ENCODE measurements at regions not wholly inside any gene's neighbourhood (a gene's known extent, or its start where the extent isn't known, plus 50 kb on each side); places are given as distances from the start of the nearest gene placed in this dataset.
A peak's percentile ranks its signal among the peaks of the same experiment; 100 is the strongest.

DNA sequence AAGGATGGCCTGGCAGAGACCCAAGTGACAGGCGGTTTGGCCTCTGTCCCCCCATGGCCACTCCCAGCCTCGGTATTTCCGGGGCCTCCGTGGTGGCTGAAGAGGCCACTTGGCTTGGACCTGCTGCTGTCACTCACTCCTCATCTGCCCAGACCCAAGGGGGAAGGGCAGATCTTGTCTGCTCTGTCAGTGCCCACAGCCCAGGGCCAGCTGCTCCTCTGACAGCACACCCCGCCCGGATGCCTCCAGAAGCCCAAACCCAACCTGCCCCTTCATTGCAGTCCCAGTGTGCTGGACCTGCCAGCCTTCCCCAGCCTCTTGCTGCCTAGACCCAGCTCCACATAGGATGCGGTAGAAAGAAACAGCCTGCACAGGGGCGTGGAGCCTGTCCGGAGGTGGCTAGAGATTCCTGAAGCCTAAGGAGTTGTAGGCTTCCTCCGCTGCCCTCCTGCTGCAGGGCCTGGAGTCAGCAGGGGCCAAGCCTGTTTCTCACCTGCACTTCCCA lies 52.0 kb downstream of the MAGEF1 start:
- DNase-seq (ENCODE audit: low spot score), result no peak

DNA sequence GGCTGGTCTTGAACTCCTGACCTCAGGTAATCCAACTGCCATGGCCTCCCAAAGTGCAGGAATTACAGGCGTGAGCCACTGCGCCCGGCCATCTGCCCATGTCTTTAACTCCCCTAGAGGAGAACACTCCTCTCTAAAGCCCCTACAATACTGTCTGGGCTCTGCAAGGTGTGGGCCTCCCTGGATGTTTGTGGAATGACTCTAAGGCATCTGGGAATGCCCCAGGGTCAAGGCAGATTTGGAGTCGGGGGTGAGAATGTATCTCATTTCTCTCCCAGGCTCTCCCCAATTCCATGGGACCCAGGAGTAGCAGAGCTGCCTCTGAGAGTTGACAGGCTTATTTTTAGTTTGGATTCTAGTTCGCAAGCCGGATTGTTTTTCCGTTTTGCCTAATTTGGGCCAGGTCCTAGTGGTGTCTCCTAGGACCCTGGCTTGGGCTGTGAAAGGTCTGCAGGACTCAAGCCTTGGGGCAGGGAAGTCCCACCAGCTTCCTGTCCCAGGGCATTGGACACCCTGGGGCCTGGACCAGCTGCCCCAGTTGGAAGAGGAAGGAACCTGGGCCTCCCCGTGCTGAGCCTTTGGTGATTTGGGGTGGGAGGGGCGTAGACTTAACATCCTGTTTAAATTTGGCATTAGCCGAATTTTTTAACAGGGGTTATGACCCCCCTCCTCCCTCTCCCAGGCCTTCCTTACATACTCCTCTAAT lies 53.5 kb downstream of the MAGEF1 start:
- DNase-seq (ENCODE audit: low spot score), result no peak

DNA sequence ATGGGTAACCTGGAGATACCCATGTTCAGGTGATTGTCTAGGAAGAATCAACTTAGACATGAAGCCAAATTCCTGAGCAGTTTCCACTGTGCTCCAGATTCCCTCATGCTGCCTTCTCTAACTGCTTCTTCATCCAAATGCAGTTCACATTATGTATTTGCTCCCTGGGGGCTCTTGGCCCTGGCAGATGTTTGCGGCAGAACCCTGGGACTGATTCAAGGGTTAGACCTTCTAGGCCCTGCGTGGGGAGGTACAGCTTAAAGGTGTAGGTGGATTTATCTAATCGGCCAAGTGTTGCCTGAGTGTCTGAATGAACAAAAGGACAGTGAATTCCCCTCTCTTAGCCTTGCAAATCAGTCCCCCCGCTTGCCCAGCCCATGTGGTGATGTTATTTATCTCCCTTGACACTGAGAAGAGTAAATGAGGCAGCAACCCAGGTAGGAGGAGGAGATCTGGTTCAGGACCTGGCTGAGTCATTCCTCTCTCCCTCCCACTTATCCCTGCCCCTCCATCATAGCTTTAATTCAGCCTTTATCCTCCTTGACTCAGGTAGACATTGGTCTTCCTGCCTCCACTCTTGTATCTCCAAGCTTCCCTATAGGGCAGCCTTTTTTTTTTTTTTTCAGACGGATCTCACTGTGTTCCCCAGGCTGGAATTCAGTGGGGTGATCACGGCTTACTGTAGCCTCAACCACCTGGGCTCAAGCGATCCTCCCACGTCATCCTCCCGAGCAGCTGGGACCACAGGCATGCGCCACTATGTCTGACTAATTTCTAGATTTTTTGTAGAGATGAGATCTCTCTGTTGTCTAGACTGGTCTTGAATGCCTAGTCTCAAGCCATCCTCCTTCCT lies 54.8 kb downstream of the MAGEF1 start:
- no peak for DNase-seq (ENCODE audit: low spot score)

DNA sequence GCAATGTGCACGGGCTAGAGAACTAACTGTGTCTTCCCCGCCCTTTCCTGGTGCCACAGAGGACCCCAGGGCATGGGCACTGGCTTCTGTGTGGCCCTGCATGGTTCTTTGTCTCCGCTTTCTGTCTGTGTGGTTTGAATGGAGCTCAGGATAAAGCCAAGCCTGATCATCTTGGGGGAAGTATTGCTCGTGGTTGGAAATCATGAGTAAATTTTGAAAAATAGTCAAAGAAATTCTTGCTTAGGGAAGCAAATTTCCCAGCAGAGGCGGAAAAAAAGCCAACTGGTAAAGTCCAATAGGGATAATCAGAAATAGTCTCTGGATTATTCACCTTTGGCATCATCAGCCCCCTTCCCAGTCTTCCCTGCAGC lies 55.4 kb downstream of the MAGEF1 start:
- DNase-seq (ENCODE audit: low spot score), result peak; percentile 59

DNA sequence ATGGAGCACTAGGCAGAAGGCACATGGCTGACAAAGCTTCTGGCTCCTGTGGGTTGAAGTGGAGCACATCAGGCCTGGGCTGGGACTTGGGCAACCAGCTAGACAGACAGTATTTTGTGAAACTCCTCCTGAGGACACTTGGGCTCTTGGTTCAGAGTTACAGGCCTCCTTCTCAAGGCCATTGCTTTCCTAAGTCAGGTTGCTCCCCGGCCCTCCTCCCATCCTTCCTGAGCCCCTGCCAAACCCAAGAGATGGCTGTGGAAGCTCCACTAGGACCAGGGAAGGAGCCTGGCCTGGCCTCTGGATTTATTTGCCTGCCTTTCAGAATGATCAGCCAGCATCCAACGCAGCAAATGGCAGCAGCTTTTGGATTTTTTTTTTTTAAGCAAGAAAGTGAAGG lies 56.3 kb downstream of the MAGEF1 start:
- DNase-seq (ENCODE audit: low spot score), result no peak

DNA sequence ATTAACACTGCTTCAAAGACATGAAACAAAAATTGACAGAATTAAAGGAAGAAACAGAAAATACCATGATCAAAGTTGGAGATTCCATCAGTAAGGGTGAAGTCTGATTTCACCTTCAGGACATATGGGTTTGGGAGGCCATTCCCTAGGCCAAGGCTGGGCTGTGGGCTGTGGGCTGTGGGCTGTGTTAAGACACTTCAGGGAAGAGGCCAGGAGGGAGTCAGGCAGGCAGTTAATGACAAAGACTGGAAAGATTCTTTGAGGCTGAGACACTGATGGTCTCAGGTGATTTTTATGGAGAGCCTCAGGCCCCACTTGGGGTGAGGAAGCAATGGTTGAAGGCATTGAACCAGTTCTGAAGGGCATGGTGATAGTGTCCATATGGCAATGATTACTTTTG lies 57.5 kb downstream of the MAGEF1 start:
- DNase-seq (ENCODE audit: low spot score), result no peak

DNA sequence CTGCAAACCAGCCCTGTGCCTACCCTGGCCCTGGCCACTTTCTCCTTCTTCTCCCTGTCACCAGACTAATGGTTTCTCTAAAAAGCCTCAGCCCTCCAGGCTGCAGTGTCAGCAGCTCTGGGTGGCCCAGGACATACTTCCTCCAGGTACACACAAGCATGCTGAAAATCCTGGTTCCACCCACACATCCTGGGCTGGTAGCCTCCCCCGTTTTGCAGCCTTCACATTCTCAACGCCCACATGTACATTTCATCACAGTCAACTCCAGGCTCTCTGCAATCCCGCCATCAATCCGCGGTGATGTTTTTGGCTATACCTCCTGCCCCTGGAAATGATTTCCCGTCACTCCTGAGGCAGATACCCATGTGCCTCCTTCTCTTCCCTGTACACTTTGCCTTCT lies 59.4 kb downstream of the MAGEF1 start:
- no peak for DNase-seq (ENCODE audit: low spot score)

DNA sequence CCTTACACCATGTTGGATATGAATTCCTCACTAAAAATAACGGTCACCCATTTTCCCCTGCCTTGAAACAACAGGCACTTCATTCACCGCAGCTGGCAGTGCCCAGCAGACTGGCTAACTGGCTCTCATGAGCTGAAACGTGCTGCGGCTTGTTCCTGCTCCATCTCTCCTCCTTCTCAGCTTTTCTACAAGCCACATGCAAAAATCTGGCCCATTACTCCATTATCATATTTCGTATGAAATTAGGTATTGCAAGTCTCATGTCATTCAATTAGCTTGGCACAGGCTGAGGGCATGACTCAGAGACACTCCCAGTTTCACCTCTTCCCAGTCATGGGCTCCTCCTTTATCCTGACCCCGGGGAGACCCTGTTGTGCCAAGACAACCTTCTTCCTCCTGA lies 60.0 kb downstream of the MAGEF1 start:
- DNase-seq (ENCODE audit: low spot score), result no peak

DNA sequence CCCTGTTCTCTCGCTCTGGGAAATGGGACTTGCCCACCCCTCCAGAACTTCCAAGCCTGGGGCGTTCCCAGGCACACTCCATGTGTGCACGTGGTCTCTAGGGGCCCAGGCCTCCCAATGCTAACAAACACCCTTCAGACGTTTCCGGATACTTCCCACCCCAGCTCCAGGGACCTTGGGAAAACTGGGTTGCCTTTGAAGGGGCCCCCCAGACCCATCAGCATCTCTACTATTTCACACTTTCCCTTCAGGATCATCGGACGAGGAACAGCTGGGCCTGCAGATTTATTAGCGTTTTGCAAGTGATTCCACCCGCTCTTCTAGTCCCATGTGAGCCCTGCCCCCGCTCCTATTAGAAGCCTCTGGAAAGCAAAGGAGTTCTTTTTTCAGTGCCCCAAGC lies 63.2 kb downstream of the MAGEF1 start:
- DNase-seq (ENCODE audit: low spot score), result peak; percentile 55

DNA sequence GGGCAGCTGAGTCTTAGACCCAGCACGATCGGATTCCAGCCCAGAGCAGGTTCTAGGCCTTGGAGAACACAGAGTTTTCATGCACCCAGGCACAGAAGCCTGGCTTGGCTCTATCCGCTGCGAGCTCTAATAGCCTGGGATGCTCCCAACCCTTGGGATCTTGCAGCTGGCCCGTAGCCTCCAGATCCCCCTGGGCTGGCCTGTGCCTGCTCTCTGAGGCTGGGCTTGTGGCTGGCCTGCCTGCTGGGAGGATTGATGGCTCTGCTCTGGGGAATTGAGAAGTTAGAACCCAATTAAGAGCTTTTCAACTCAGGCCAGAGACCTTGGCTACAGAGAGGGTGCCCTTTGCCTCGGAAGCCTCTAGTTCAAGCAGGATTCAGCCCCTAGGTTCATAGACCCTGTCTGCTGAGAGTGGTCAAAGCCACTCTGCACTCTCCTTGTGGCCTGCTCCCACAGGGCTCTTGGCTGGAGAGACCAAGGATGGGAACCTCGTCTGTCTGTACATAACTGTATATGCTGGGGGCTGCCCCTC lies 64.4 kb downstream of the MAGEF1 start:
- no peak for DNase-seq (ENCODE audit: low spot score)

DNA sequence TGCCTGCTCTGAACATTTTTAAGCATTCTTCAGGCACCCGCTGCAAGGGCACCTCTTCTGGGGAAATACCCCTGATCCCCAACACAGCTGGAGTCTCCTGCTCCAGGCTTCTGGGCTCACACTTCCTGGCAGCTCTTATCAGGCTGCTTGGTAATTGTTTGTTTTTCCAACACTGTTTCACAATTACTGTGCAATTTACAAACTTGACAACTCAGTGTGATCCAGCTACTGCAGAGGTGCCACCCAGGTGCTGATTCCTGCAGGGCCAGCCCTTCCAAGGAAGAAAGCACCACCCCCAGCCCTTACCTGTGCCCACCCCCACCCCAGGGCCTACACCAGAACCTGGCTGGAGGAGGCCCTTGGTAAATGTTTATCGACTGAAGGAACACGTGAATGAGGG lies 66.5 kb downstream of the MAGEF1 start:
- DNase-seq (ENCODE audit: low spot score), result no peak

DNA sequence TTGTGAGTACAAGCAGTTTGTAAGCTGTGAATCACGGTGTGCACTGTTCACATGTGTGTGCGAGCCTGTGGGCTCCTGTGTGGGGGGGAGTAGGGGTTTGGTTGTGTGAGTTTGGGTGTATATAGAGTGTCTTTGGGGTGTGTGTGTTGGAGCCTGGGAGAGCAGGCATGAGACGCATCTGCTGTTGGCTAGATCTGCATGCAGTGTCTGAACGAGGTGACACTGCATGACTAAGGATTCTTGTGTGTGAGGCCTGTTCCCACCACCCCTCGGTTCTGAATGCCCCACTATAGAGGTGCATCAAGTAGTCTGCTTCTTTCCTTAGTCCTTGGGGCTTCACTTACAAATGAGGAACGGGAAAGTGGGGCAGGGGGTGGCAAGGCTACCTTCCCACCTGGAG lies 68.4 kb downstream of the MAGEF1 start:
- DNase-seq (ENCODE audit: low spot score), result no peak

DNA sequence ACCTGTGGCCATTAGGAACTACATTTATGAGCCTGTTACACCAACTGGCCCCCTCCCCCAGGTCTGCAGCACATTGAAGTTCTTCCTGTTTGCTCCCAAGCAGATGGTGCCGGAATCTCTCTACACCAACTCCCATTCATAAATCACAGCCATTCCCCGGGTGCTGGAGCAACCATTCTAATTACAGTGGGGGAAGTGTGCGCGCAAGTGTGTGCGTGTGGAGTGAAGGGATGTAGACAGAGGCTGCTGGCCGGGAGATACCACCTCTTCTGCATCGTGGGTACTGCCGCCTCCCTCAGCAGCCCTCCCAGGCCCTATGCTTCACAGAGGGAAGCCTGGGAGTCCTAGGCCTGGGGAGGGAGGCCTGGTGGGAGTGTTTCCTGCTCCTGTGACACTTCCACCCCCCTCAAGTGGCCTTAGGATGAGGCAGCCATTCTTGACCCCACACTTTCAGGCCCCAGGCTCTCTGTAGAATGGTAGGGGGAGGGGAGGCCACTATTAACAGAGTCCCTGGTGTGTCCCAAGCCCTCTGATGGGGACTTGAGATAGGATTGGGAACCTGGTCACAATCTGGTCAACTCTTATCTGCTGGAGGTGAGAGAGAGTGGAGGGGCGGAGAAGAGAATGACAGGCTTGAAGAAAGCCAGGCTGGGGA lies 69.1 kb downstream of the MAGEF1 start:
- DNase-seq (ENCODE audit: low spot score), result no peak

DNA sequence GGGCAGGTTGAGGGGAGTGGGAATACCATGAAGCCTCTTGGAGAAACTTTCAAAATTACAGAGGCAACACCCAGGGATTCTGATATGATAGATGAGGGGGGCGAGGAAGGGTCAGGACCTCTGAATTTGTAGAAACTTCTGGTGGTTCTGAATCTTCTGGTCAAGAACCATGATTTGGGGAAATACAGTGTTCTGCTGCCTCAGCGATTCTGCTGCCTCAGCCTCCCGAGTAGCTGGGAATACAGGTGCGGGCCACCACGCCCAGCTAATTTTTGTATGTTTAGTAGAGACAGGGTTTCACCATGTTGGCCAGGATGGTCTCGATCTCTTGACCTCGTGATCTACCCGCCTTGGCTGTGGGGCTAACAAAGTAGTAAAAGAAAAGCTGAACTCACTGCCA lies 70.4 kb downstream of the MAGEF1 start:
- DNase-seq (ENCODE audit: low spot score), result no peak

DNA sequence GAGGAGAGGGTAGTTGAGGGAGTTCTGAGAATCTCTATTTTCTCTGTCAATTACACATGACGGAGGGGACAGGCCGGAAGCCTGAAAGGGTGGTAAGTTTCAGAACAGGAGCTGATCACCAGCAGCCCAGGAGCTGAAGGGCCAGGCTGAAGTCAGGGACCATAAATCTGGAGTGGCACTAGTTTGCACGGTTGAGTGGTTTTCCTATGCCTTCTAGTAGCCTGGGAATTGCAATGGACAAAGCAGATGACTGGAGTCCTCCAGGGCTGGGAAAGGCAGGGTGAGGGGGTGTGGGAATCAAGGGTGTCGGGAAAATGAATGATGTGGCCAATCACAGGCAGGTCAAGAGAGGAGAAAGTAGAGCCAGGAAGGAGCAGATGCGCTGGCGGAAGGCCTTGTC lies 72.5 kb downstream of the MAGEF1 start:
- no peak for DNase-seq (ENCODE audit: low spot score)

DNA sequence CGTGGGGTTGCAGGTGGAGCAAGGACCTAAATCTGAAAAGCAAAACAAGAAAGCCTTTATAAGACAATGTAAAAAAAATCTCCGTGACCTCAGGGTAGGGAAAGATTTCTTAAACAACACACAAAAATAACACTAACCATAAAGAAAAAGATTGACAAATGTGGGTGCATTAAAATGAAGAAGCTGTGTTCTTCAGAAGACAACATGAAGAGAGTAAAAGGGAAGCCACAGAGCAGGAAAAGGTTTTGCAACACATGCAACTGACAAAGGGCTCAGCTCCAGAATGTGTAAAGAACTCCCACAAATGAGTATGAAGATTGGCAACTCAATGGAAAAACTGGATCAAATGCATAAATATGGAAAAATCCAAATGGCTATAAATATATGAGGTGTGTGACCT lies 74.2 kb downstream of the MAGEF1 start:
- no peak for DNase-seq (ENCODE audit: low spot score)

DNA sequence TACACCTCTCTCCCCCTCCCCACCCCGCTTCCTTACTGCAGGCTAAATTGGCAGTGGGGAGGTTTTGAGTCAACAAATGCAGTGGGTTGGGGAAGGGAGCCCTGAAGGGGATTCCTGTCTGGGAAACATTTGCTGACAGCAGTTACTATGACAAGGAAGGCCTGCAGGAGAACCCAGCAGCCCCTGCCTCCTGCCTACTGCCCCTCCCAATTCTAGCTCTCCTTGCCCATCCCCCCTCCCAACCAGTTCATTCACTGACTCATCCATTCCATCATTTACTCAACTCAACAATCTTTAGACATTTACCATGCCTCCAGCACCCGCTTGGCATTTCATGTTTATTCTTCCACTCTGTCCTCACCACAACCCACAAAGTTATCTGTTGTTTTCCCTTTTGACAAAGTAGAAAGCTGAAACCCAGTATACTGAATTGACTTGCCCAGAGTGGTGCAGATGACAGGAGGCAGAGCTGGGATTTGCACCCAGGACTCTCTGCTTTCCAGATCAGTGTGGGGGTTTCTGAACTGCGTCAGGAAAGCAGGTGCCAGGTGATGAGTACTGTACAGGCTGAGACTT lies 75.0 kb downstream of the MAGEF1 start:
- peak; percentile 89 for DNase-seq (ENCODE audit: low spot score)

DNA sequence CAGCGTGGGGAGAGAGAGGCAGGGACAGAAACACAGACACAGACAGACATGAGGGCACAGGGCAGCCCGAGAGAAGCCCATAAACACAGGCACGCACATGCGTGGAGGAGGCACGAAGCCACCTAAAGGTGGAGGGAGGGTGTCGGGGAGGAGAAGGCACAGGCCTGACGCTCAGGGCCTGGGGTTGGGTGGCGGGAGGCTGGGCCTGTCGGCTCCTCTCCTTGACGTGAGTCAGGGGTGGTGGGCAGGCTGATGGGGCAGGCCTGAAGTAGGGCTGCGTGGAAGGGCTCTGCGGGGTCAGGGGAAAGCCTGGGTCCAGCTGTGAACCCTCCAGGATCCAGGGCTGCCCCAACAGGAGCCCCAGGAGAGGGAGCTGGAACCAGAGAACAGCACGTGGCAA lies 74.2 kb downstream of the EPHB3 start:
- no peak for DNase-seq (ENCODE audit: low spot score)

DNA sequence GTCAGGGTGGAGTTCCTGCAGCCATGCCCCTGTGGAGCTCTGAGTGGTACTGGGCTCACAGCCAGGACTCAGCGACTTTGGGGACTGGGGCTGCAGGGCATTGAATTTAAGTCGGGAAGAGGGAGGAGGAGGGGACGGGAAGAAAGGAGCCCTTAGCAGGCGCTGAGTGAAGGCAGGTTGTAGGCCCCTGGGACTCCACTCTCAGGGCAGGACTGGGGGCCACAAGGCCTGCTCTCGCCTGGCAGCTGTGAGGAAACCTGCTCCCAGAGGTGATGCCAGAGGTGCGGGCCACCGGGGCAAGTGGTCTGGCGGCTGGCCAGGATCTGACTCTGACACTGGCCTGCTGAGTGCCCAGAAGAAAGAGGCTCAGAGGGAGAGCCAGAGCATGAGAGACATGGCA lies 73.5 kb downstream of the EPHB3 start:
- DNase-seq (ENCODE audit: low spot score), result no peak

DNA sequence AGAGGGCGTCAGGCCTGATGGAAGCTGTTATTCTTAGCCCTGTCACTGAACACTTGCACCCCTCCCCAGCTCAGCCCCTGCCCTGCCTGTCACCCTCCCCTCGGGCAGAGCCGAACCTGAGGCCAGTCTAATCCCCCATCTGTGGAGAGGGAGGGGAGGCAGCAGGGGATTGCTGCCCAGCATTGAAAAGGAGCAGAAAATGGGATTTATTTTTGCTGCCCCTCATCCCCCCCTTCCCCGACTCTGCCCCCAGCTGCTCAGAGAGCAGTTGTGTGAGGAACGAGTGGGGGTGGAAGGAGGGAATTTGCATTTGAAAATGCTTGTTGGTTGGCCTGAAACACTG lies 71.6 kb downstream of the EPHB3 start:
- DNase-seq (ENCODE audit: low spot score), result no peak

DNA sequence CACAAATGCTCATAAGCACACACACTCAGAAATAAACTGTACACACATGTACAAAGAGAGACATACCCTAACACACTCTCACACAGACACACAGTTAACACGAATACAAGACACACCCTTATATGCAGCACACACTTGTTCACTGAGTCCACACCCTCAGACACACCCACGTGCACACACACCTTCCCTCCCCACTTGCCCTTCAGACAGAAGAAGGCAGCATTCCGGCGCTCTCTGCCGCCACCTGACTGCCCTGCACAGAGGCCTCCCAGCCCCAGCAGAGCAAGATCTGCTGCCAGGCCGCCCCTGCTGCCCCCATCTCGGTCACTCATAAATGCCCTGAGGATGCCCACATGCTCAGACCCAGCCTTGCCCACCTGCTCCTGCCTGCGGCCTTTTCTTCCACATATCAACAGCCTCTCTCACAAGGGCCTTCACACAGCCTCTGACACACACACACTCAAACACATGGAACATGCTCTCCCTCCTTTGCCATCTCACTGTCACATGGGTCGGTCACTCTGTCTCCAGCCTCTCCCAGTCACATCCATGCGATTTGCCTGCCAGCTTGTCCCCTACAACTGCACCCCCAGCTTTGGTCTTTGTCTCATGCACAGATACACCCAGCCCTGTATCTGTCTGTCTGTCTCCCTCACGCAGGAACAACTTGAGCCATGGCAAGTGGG lies 71.1 kb downstream of the EPHB3 start:
- DNase-seq (ENCODE audit: low spot score), result no peak

All from umbilical cord (tissue), 1 donor.